AG10803 (cell line): ENCODE measurements at regions not wholly inside any gene's neighbourhood (a gene's known extent, or its start where the extent isn't known, plus 50 kb on each side); places are given as distances from the start of the nearest gene placed in this dataset.

Source experiments
- DNase-seq: peaks from one replicate; pipeline ENCODE4 v3.0.0; 2010; ENCODE audit warnings: low read depth
- H3K4me3 ChIP-seq: 2 replicates; pipeline ENCODE4 v1.5.1; 2011; ENCODE audit warnings: mild to moderate bottlenecking, low read length, control low read depth
- CTCF ChIP-seq: conservative IDR thresholded peaks from 2 replicates; pipeline ENCODE4 v1.5.1; 2011; ENCODE audit warnings: mild to moderate bottlenecking, low read length, control low read depth, inconsistent platforms

GRCh38 chr20:57075181-57075580 is 191.3 kb downstream of the BMP7 start:
- no peak overlapping the region for H3K4me3 ChIP-seq
- no peak for DNase-seq
- no peak for TF ChIP-seq CTCF

GRCh38 chr20:57075603-57076002 is 190.8 kb downstream of the BMP7 start:
- H3K4me3 ChIP-seq = no peak overlapping the region
- DNase-seq = no peak
- TF ChIP-seq CTCF = no peak

- TF ChIP-seq CTCF = no peak
- H3K4me3 ChIP-seq = no peak overlapping the region
- peak; percentile 82 for DNase-seq
These were observed 190.2 kb downstream of the BMP7 start for GRCh38 chr20:57076152-57076652.

- no peak for TF ChIP-seq CTCF
- H3K4me3 ChIP-seq = no peak overlapping the region
- peak; percentile 51 for DNase-seq
These were observed 189.5 kb downstream of the BMP7 start for GRCh38 chr20:57076951-57077350.

- no peak overlapping the region for H3K4me3 ChIP-seq
- TF ChIP-seq CTCF = no peak
- no peak for DNase-seq
These were observed 188.3 kb downstream of the BMP7 start for GRCh38 chr20:57078116-57078515.

GRCh38 chr20:57079031-57080005 is 187.1 kb downstream of the BMP7 start:
- H3K4me3 ChIP-seq = no peak overlapping the region
- peak; percentile 42 for DNase-seq
- no peak for TF ChIP-seq CTCF

- DNase-seq = peak; percentile 68
- H3K4me3 ChIP-seq = no peak overlapping the region
- TF ChIP-seq CTCF = peak; percentile 56
These were observed 185.6 kb downstream of the BMP7 start for GRCh38 chr20:57080796-57081195.
